Suprapubic skin (tissue), 3 donors: ENCODE measurements at regions not wholly inside any gene's neighbourhood (a gene's known extent, or its start where the extent isn't known, plus 50 kb on each side); places are given as distances from the start of the nearest gene placed in this dataset.

Experiments
- POLR2A ChIP-seq, 2 donors: fragments of 450-650 bp; IDR thresholded peaks; one replicate each; pipeline ENCODE4 v1.6.1; 2017; ENCODE audit warnings: antibody characterized with exemption in 2 of 2, mild to moderate bottlenecking in 2 of 2, moderate library complexity in 2 of 2
- TF ChIP-seq, protein P1 (sequence below), 2 donors: fragments of 200-600 bp in 1 of 2; fragments of 450-650 bp in 1 of 2; sonication (generic) in 1 of 2; IDR thresholded peaks; one replicate each; pipeline ENCODE4 v1.5.1; 2016 to 2019; ENCODE audit warnings: antibody characterized with exemption in 2 of 2, mild to moderate bottlenecking in 1 of 2, moderate library complexity in 1 of 2

DNA sequence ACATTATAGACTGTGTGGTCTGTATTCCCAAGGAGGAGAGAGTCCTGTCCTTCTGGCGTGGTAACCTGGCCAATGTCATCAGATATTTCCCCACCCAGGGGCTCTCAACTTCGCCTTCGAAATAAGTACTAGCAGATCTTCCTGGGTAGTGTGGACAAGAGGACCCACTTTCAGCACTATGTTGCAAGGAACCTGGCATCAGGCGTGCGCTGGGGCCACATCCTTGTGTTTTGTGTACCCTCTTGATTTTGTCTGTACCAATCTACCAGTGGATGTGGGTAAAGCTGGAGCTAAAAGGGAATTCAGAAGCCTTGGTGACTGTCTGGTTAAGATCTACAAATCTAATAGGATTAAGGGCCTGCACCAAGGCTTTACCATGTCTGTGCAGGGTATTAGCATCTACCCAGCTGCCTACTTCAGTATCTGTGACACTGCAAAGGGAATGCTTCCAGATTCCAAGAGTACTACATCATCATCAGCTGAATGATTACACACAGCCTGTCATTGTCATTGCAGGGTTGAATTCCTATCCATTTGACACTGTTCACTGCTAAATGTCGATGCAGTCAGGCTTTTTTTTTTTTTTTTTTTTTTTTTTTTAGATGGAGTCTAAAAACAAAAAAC is 148.0 kb downstream of the PRR20E start:
- TF ChIP-seq, protein P1, sequence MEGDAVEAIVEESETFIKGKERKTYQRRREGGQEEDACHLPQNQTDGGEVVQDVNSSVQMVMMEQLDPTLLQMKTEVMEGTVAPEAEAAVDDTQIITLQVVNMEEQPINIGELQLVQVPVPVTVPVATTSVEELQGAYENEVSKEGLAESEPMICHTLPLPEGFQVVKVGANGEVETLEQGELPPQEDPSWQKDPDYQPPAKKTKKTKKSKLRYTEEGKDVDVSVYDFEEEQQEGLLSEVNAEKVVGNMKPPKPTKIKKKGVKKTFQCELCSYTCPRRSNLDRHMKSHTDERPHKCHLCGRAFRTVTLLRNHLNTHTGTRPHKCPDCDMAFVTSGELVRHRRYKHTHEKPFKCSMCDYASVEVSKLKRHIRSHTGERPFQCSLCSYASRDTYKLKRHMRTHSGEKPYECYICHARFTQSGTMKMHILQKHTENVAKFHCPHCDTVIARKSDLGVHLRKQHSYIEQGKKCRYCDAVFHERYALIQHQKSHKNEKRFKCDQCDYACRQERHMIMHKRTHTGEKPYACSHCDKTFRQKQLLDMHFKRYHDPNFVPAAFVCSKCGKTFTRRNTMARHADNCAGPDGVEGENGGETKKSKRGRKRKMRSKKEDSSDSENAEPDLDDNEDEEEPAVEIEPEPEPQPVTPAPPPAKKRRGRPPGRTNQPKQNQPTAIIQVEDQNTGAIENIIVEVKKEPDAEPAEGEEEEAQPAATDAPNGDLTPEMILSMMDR (IDR thresholded peaks at IDR 0.05) = no peak
- no peak for TF ChIP-seq POLR2A (IDR thresholded peaks at IDR 0.05)
